NCI-H1417 (cell line): ENCODE measurements at regions not wholly inside any gene's neighbourhood (a gene's known extent, or its start where the extent isn't known, plus 50 kb on each side); places are given as distances from the start of the nearest gene placed in this dataset.
"Not testable (repeated sequence)": the region's sequence is repeated elsewhere in the genome, so short reads cannot be mapped to it uniquely, and the experiment has no call there.

ENCODE experiments used
- DNase-seq, 3 experiments: peaks; one replicate each; lab custom pipeline; 2025; lab: John Stamatoyannopoulos, UW

DNA sequence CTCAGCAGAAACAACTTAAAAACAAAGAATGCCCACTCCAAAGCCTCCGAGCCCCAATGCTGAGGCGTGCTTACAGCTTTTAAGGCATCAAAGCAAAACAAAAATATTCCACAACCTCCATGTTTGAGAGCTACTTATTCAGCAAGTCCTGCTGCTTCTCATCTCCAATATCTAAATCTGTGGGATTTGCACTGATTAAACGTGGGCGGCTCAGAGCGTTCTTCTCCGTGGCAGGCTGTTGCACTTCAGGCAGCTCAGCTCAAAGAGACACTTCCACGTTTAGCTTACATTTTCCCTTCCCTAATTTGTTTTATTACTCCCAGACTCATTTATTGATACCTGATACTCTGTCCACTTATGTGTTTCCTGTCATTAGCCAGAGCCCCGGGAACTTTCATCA, 282.6 kb upstream of the MCTP2 start:
- DNase-seq: peak in 1 of 3 experiments; percentile 93

DNA sequence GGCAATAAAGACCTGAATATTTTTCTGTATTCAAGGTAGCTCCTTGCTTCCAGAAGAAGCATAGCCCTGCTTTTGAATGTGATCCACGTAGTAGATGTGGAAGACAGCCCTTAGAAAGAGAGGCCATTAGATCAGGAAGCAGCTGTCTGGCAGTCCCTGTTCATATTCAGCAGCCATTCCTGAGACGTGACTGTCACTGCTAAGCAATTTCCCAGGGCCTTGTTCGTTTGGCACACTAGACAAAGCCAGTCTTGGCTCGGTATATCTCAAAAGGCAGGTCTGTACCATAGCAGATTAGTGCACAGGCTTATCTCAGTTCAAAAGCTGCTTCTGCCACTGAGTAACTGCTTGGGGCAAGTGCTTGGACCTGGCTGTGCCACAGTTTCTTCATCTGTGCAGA, 287.8 kb upstream of the MCTP2 start:
- DNase-seq: peak in 1 of 3 experiments; percentile 29

DNA sequence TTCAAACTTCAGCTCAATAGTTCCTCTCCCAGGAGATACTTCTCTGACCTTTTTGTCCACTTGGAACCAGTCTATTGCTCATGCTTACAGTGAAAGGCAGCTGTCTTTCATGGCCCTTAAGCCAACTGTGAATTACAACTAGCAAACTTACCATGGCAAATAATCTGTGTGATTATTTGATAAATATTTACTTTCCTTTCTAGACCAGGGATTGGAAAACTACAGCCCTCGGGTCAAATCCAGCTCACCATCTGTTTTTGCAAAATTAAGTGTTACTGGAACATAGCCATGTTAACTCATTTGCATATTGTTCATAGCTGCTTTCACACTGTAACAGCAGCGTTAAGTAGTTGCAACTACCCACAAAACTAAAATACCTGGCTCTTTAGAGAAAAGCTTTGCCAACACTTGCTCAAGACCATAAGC, 289.1 kb upstream of the MCTP2 start:
- peak in 2 of 3 experiments; percentile 40 to 84 for DNase-seq

DNA sequence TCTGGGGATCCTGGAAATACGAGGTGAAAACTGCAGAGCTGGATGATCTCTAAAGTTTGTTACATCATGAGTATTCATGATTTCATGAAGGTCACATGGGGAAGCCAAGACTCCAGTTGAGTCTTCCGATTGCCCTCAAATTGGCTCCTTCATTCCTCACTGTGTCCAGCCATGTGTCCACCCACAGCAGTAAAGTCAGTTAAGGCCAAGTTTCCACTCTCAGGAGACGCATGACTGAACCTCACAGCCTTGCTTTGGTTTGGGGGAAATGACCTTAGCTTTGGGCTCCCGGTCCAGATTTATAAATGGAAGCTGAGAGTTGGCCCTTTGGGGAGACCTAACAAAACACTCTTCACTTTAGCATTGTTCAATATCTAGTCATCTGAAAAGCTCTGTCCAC, 289.7 kb upstream of the MCTP2 start:
- no peak for DNase-seq

DNA sequence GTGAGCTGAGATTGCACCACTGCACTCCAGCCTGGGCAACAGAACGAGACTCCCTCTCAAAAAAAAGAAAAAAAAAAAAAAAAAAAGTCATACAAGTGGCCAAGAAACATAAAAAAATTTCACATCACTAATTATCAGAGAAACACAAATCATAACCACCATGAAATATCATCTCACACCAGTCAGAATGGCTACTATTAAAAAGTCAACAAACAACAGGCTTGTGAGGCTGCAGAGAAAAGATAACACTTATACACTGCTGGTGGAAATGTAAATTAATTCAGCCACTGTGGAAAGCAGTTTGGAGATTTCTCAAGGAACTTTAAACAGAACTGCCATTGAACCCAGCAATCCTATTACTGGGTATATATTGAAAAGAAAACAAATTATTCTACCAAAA, 291.1 kb upstream of the MCTP2 start:
- no peak for DNase-seq

DNA sequence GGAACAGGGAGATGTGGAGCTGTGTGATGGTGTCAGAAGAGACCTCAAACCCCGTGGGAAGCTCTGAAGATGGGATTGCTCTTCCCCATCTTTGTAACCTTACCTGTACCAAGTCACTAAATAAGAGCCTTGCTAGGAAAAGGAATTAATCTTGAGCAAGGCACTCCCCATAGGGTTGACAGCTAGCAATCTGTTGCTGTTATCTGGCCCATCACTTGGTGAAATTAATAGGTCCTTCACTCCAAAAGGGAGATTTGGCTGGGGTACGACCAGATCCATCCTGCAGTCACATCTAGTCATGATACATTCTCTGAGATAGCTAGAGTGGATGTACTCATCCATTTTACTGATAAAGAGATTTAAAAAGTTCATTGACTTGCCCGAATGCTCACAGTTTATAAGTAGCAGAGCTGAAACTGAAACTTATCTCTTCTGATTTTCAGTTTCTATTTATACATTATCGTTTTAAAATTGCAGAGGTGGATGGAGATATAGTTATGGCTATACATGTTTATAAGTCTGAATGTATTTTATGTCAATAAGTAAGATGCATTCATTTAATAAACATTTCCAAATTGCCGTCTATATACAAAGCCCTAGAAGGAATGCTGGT, 299.1 kb upstream of the MCTP2 start:
- DNase-seq: no peak

DNA sequence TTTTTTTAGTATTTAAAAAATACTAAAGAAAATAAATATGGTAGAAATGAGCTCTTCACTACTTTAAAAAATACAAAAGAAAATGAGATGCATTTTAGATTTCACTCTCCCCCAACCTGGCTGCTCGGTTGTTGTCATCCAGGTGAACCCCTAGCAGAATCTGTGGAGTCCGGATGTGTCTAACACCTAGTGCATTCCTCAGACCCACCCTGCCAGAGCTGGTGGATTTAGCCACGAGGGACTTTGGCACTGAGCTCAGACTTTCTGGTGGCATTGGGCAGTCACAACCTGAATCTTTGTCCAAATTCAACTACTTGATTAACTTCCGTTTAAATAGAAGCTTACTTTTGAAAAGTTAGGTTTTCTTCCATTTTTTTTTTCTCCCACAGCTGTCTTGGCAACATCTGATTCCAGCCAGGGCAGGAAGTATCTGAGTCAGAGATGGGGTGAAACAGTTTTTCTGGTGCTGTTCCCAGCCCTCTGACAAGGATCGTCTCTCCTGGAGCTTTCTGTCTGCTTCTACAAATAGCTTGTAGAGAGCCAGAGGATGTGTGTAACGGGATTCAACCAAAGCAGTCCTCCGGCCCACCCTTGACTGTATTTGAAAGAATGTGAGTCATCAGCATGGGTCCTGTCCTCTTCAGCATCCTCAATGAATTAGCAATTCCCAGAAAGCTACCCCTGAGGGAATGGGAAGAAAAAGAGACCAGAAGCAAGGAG, 301.8 kb upstream of the MCTP2 start:
- DNase-seq: no peak

DNA sequence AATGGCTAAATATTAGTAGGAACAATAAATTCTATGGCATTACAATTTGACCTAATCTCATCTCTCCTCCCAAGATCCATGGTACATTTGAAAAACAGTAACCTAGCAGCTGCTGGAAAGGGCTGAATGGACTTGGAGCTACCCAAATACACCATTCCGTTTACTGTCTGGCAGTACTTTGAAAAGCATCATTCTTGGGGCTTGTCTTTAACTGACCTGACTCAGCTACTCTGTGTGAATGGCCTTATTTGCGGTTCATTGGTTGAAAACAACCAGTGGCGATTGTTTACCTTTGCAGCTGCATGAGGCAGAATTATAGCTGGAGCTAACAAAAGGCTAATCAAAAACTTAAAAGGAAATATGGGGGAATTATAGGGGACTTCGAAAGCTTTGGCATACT, 311.2 kb upstream of the MCTP2 start:
- DNase-seq: peak in 1 of 3 experiments; percentile 51

DNA sequence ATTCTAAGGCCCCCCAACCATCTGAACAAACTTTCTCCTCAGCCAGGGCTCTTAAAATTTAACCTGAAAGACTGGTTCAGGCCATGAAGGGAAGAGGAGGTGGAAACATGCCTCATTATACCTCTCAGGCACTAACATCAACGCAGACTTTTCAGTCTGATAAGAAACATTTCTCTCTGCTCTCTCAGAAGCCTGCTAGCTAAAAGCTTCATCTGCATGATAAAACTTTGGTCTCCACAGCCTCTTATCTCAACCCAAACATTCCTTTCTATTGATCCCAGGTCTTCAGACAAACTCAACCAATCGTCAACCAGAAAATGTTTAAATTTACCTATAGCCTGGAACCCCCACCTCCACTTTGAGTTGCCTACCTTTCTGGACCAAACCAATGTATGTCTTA, 312.6 kb upstream of the MCTP2 start:
- DNase-seq: not testable (repeated sequence)

DNA sequence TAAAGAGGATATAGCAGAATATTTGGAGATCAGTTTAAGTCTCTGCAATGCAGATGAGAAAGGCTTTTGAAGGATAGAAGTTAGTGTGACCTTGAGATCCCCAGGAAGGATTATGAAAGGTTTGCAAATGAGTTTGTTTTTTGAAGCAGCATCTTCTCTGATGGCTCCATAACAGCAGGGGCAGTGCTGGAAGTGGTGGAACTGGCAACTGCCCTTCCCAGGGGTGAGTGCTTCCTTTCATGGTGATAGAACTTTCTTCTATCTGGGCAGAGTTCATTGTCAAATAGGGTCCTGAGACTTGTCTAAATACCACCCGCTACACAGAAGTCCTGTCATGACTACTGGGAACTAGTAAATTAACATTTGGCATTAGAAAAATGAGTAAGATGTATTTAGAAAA, 314.2 kb upstream of the MCTP2 start:
- DNase-seq: no peak

DNA sequence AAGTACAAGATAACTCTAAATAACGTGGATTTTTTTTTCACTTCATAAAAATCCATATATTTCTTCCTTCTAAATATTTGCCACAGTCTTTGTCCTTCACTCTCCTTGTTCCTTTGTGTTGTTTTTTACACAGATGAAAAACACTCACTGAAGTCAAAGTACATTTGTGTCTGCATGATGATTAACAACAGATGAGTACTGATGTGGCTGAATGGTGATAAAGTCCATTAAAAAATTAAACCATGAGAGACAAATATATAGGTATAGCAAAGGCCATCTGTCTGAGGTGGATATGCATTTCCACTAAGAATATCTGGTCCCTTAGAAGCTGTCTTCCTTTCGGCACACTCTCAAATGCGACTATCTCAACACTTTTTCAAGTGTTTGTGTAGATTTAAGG, 317.5 kb upstream of the MCTP2 start:
- no peak for DNase-seq

DNA sequence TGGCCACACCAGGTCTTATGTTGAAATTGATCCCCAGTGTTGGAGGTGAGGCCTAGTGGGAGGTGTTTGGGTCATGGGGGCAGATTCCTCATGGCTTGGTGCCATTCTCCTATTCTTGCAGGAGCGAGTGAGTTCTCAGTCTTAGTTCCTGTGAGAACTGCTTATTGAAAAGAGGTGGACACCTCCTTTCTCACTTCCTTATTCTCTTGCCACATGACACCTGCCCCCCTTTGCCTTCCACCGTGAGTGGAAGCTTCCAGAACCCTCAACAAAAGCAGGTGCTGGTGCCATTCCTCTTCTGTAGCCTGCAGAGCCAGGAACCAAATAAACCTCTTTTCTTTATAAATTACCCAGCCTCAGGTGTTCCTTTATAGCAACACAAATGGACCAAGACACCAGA, 318.1 kb upstream of the MCTP2 start:
- DNase-seq: no peak

DNA sequence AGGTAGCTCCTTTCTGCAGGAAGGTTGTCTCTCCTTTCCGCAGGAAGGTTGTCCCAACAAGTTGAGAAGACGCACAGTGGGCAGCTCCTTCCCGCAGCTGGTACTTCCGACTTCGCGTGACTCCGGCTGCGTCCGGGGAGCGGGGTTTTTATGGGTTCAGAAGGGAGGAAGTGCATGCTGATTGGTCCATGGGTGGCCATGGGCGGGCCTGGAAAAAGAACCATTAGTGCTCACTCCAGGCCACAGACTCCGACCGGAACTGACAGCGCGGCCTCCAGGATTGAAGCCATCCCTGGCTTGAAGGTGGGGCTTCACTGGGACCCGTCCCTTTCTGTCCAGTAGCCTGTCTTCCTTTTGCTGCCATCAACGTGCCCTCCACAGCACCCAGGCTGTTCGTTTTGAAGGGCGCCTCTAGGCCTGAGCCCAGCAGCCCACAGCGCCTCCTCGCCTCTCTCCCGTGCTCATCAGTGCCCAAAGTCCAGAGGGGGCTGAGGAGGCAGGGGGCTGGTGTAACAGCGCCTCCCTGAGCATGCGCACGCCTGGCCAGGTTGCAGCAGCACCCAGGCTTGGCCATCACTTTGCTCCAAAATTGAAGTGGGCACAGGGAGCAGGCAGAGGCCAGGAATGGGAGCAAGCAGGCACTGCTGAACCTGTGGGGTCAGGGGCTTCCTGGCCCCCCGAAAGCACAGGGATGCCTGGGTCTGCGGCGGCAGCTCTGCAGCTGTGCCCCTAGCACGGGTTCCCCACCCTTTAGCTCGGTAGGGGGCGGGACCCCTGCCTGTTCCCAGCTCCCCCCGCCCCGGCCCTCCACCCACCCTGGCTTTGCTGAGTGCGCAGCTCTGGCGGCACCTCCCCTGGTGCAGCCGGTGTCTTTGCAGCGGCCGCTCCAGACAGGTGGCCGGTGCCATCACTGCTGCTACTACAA, 330.6 kb upstream of the MCTP2 start:
- no peak for DNase-seq

DNA sequence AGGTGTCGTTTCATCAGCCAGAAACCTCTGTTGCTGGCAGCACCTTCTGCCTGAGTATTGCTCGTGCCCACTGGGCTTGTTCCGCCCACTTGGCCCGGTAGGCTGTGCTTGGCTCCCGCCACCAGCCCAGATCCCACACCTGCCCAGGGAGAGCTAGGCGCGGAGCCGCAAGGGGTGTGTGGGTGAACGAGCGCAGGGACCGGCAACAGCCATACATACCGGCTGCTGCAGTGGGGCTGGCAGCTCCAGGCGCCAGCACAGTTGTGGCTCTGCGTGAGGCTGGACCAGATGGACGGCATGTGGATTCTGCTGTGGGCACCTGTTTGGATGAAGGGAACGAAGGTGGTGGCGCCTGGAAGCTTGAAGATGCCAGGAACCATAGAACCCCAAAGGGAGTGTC, 331.5 kb upstream of the MCTP2 start:
- no peak for DNase-seq

DNA sequence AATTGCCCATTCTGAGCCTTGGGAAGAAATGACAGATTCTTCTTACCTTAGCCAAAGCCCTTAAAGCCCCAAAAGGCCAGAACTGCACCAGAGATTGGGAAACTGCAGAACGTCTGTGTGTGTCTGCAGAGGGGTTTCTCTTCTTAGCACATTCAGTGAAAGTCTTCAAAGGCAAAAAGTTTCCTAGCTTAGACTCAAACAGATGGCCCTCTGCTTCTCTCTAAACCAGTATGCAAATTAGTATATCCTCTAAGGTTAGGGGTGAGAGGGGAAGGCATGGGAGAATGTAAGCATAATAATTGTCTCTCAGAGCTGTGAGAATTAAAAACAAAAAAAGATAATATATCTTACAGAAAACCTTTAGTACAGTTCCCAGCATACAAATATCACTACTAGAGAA, 334.0 kb upstream of the MCTP2 start:
- no peak for DNase-seq

DNA sequence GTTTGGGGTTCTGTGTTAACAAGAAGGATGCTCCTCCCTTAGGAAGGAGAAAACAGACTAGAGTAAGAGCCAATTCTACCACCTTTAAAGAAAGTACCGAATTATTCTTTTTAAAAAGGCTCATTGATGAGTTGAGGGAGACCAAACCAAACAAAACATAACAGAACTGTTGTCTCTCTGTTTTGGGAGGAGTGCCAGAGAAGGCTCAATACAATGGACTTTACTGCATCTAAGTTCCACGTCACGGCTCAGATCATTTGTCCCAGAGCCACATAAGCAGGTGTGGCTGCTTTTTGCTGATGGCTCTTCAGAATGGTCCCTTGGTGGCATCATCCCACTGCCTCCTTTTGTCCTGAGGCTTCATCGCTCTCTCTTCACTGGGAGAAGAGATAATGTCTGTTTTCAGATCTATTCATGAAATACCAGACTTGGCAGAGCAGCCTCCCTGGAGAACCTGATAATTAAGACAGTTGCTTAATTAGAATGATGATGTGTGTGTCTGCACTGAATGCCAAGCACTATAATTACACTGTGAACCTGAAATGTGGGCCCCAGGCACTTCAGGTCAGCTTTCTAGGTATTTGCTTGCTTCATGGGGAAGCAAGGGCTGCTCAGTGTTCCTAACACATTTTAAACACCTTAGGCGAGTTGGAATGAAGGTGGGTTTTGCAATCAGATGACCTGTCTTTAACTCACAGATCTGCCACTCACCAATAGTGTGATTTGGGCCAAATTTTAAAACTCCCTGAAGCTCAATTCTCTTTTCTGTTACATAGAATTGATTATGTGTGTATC, 335.2 kb upstream of the MCTP2 start:
- peak; percentile 45 to 95 (median 73) for DNase-seq

DNA sequence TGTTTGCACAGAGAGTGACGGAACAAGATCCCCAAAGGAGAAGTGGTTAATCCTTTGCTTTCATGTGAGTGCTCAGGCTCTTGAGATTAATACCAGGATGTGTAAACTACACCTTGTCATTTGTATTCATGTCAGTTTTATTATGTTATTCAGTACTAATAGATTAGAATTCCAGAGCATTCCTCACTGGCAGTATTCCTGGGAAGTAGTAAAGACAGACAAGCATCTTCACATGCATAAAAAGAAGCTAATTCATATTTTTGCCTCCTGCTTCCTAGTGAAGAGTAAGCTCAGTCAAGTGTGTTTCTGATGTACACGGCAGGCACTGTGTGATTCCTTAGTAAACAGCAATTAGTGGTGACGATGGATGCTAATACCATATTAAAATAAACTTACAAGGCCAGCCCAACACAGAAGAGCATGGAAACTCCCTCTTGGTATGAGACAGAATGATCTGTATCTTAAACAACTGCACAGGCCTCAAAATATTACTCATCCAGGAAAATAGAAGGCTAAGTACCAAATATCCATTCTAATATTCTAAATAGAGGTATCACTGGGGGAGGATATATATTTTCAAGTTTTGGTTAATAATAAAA, 336.8 kb upstream of the MCTP2 start:
- peak in 2 of 3 experiments; percentile 12 to 69 for DNase-seq

DNA sequence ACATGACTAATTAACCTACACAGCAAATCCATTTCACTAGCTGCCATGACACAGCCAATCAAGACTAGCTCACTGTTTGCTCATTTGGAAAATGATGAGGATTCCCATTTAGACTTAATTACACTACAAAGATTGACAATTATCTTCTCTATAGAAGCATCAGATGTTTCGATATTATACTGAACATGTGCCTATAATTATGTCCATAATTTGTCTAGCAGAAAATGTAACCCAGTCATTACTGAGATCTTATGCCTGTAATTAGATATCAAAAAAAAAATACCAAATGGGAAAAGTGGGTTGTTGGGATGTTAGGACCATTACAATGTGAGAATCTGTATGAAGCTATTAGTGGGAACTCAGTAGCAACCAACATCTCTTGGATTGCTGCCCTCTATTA, 344.2 kb upstream of the MCTP2 start:
- DNase-seq: peak in 2 of 3 experiments; percentile 50 to 91

DNA sequence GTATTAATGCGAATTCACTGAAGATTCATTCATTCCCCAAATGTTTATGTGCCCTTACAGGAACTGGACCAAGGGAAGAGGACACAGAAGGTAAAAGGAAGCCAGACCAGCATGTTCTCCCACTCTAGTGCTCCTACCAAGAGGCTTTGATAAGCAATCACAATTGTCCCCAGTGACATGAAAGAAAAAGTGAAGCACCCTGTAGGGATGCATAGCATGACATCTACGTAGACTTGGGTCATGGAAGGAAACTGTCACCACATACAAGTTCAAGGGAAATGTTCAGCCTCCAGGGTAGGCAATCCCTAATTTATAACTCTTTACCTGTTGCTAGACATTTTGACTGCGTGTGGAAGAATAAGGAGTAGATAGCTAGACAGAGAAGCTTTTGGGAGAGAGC, 348.6 kb upstream of the MCTP2 start:
- DNase-seq: no peak

DNA sequence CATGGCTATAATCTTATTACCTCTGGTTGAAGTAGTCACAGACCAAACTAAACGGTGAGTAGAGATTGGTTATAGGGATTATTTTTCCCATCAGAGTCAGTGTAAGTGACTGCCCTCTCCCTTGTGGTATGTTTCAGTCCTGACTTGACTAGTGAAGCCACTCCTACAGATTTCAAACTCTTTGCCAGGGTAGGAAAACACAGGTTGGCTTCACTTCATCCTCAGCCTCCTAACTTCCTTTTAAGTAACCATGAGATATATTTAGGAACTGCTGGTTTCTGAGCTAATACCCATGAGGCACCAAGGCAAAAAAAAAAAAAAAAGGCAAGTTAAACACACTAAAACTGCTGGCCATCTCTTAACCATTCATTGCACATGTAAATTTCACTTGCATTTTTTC, 349.2 kb upstream of the MCTP2 start:
- no peak for DNase-seq

DNA sequence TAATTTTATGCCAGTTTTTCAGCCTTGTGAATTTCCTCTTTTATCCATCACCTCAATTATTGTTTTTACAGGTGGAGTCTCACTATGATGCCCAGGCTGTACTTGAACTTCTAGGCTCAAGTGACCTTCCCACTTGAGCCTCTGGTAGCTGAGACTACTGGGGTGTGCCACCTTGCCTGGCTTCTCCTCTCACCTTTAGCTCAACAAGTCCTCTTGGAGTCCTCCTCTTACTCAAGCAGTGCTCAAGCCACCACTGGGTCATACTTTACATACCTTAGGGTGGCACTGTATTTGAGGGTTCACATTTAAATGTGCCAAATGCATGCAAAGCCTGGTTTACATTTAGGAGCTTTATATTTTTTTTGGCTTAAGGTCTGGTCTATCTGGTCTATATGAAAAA, 350.1 kb upstream of the MCTP2 start:
- DNase-seq: no peak

DNA sequence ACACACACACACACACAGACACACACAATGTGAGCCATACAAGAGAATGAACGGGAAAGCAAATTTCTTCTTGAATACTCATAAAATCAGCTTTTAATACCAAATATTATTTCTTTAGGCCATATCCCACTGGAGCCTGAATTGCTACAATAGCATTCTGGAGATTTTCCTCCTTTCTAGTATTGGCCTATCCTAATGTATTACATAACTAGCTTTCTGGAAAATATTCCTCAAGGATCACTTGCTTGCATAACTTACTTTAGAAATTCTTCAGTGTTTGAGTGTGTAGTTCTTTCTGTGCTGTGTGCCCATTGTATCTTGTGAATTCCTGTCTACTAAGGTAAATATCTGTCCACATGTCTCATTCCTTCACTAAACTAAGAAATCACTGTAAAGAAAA, 351.0 kb upstream of the MCTP2 start:
- DNase-seq: no peak
